ENCODE measurements at regions not wholly inside any gene's neighbourhood (a gene's known extent, or its start where the extent isn't known, plus 50 kb on each side); places are given as distances from the start of the nearest gene placed in this dataset.

- no peak for DNase-seq (ENCODE audit: low spot score)
Observed at GRCh38 chr1:87165177-87165576, 163.5 kb upstream of the LMO4 start.

GRCh38 chr1:87167157-87167789, 161.4 kb upstream of the LMO4 start:
- no peak for DNase-seq (ENCODE audit: low spot score)

- no peak for DNase-seq (ENCODE audit: low spot score)
Observed at GRCh38 chr1:87167848-87168525, 160.7 kb upstream of the LMO4 start.

GRCh38 chr1:87169263-87169910, 159.3 kb upstream of the LMO4 start:
- no peak for DNase-seq (ENCODE audit: low spot score)

GRCh38 chr1:87170157-87170556, 158.5 kb upstream of the LMO4 start:
- DNase-seq (ENCODE audit: low spot score): no peak

GRCh38 chr1:87170931-87171598, 157.6 kb upstream of the LMO4 start:
- no peak for DNase-seq (ENCODE audit: low spot score)

- DNase-seq (ENCODE audit: low spot score): no peak
Observed at GRCh38 chr1:87173231-87173630, 155.4 kb upstream of the LMO4 start.

- DNase-seq (ENCODE audit: low spot score): no peak
Observed at GRCh38 chr1:87174724-87175245, 153.9 kb upstream of the LMO4 start.

- no peak for DNase-seq (ENCODE audit: low spot score)
Observed at GRCh38 chr1:87176087-87176486, 152.6 kb upstream of the LMO4 start.

- no peak for DNase-seq (ENCODE audit: low spot score)
Observed at GRCh38 chr1:87176514-87176913, 152.2 kb upstream of the LMO4 start.

- no peak for DNase-seq (ENCODE audit: low spot score)
Observed at GRCh38 chr1:87178441-87178840, 150.2 kb upstream of the LMO4 start.

- no peak for DNase-seq (ENCODE audit: low spot score)
Observed at GRCh38 chr1:87179076-87179810, 149.4 kb upstream of the LMO4 start.

GRCh38 chr1:87179851-87180519, 148.7 kb upstream of the LMO4 start:
- DNase-seq (ENCODE audit: low spot score): no peak

GRCh38 chr1:87180682-87181081, 148.0 kb upstream of the LMO4 start:
- no peak for DNase-seq (ENCODE audit: low spot score)

- no peak for DNase-seq (ENCODE audit: low spot score)
Observed at GRCh38 chr1:87182611-87183010, 146.1 kb upstream of the LMO4 start.

- no peak for DNase-seq (ENCODE audit: low spot score)
Observed at GRCh38 chr1:87185077-87185476, 143.6 kb upstream of the LMO4 start.

GRCh38 chr1:87186346-87186745, 142.3 kb upstream of the LMO4 start:
- no peak for DNase-seq (ENCODE audit: low spot score)

GRCh38 chr1:87188640-87189039, 140.0 kb upstream of the LMO4 start:
- no peak for DNase-seq (ENCODE audit: low spot score)

- DNase-seq (ENCODE audit: low spot score): no peak
Observed at GRCh38 chr1:87190402-87190801, 138.3 kb upstream of the LMO4 start.

- no peak for DNase-seq (ENCODE audit: low spot score)
Observed at GRCh38 chr1:87191646-87192045, 137.0 kb upstream of the LMO4 start.

GRCh38 chr1:87194271-87194774, 134.4 kb upstream of the LMO4 start:
- no peak for DNase-seq (ENCODE audit: low spot score)

Measured in AG08396 (cell line).